Panc1 (cell line): ENCODE measurements at regions not wholly inside any gene's neighbourhood (a gene's known extent, or its start where the extent isn't known, plus 50 kb on each side); places are given as distances from the start of the nearest gene placed in this dataset.

Experiments used
- ATAC-seq: fragments of 200-7000 bp; cut with Tn5 transposase; 2 replicates; pipeline ENCODE4 v1.9.1; 2020; ENCODE audit warnings: mild to moderate bottlenecking, moderate library complexity
- BruUV-seq: library from RNA; stranded (reverse); fragments of 400-500 nt; replicated peaks from 2 replicates; lab custom pipeline; 2021; lab: Mats Ljungman, UMichigan
- CTCF ChIA-PET: fragments of 300-600 bp; sonication (Branson Sonifier 250); formaldehyde crosslinking; loops from one replicate; lab custom pipeline; 2022; ENCODE audit warnings: antibody characterized with exemption; lab: Charles Lee
- POLR2A ChIA-PET: fragments of 300-600 bp; sonication (Branson Sonifier 250); formaldehyde crosslinking; loops from one replicate; lab custom pipeline; 2022; ENCODE audit warnings: antibody characterized with exemption; lab: Charles Lee
- DNase-seq: peaks from one replicate; pipeline ENCODE4 v3.0.0-alpha.2; 2010; ENCODE audit warnings: low read depth, low spot score
- H3K27ac ChIP-seq: 2 replicates; pipeline ENCODE4 v1.5.1; 2011; ENCODE audit warnings: mild to moderate bottlenecking, low read length, inconsistent platforms
- H3K27me3 ChIP-seq: fragments of 200-500 bp; sonication (Bioruptor generic); 2 replicates; pipeline ENCODE4 v1.6.0; 2014; ENCODE audit warnings: low read length, inconsistent platforms; ENCODE audit not compliant: control insufficient read depth, insufficient read depth
- H3K36me3 ChIP-seq: fragments of 200-500 bp; sonication (Bioruptor generic); 2 replicates; pipeline ENCODE4 v1.5.1; 2014; ENCODE audit warnings: inconsistent platforms, mild to moderate bottlenecking, low read length, moderate library complexity; ENCODE audit not compliant: control insufficient read depth, insufficient read depth
- H3K4me1 ChIP-seq: 2 replicates; pipeline ENCODE4 v1.5.1; 2011; ENCODE audit warnings: inconsistent platforms, mild to moderate bottlenecking, low read length, moderate library complexity; ENCODE audit not compliant: control insufficient read depth, insufficient read depth
- H3K4me3 ChIP-seq, 2 experiments: 2 replicates each; pipeline ENCODE4 v1.5.1; 2011 to 2012; ENCODE audit warnings: low read depth in 2 of 2, low read length in 2 of 2, mild to moderate bottlenecking in 2 of 2, inconsistent platforms in 1 of 2, moderate library complexity in 1 of 2
- H3K9me3 ChIP-seq: fragments of 200-500 bp; sonication (Bioruptor generic); 2 replicates; pipeline ENCODE4 v1.5.1; 2014; ENCODE audit warnings: low read depth, mild to moderate bottlenecking, inconsistent platforms, low read length, moderate library complexity; ENCODE audit not compliant: control insufficient read depth, insufficient read depth
- POLR2AphosphoS5 ChIP-seq: IDR thresholded peaks from 2 replicates; pipeline ENCODE4 v1.6.1; 2012; ENCODE audit warnings: mild to moderate bottlenecking, low read depth, low read length, moderate library complexity
- REST ChIP-seq, 2 experiments: IDR thresholded peaks; 2 replicates each; pipeline ENCODE4 v1.6.1; 2011 to 2012; ENCODE audit warnings: low read depth in 2 of 2, control low read depth in 1 of 2, low read length in 1 of 2, mild to moderate bottlenecking in 1 of 2, moderate library complexity in 1 of 2; ENCODE audit not compliant: insufficient read depth in 1 of 2
- TCF7L2 ChIP-seq: IDR thresholded peaks from 2 replicates; pipeline ENCODE4 v1.6.1; 2011; ENCODE audit warnings: mild to moderate bottlenecking, low read depth, low read length, inconsistent platforms
- in situ Hi-C: cut with HindIII; loops from 2 replicates; pipeline ENCODE4 v1.10.0; 2016; ENCODE audit warnings: low sequenced_read_pairs, low pct_unique_long_range_greater_than_20kb
- intact Hi-C: fragments of 100-400 bp; cut with micrococcal nuclease; formaldehyde crosslinking; loops from one replicate; pipeline ENCODE4 v1.10.0; 2022; ENCODE audit not compliant: unreplicated experiment
- TF ChIP-seq, protein P1 (sequence below): fragments of 450-650 bp; IDR thresholded peaks from 2 replicates; pipeline ENCODE4 v1.5.1; 2017; ENCODE audit warnings: mild to moderate bottlenecking

- no peak for ATAC-seq
- BruUV-seq = no TSS peak
- ChIA-PET CTCF (no interaction called here), POLR2A (no interaction called here)
- TF ChIP-seq POLR2AphosphoS5 (no peak), REST (IDR thresholded peaks at IDR 0.05; ENCODE audit: insufficient read depth in 1 of 2, low read depth in 2 of 2, low read length in 1 of 2) (no peak), TCF7L2 (no peak)
- TF ChIP-seq, protein P1, sequence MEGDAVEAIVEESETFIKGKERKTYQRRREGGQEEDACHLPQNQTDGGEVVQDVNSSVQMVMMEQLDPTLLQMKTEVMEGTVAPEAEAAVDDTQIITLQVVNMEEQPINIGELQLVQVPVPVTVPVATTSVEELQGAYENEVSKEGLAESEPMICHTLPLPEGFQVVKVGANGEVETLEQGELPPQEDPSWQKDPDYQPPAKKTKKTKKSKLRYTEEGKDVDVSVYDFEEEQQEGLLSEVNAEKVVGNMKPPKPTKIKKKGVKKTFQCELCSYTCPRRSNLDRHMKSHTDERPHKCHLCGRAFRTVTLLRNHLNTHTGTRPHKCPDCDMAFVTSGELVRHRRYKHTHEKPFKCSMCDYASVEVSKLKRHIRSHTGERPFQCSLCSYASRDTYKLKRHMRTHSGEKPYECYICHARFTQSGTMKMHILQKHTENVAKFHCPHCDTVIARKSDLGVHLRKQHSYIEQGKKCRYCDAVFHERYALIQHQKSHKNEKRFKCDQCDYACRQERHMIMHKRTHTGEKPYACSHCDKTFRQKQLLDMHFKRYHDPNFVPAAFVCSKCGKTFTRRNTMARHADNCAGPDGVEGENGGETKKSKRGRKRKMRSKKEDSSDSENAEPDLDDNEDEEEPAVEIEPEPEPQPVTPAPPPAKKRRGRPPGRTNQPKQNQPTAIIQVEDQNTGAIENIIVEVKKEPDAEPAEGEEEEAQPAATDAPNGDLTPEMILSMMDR = no peak
- intact Hi-C loops (no loop called here), in situ Hi-C loops (no loop called here)
- H3K4me3 ChIP-seq = no peak overlapping the region
- no peak overlapping the region for H3K27ac ChIP-seq
- H3K4me1 ChIP-seq = no peaks in the 10 kb centered on the region
- no peak for DNase-seq
- H3K27me3 ChIP-seq = peaks cover 2% of the 10 kb centered on the region
- no peaks in the 10 kb centered on the region for H3K9me3 ChIP-seq
- H3K36me3 ChIP-seq = no peaks in the 10 kb centered on the region
Observed at GRCh38 chr22:22094514-22094913, 111.9 kb upstream of the TOP3B start.

DNA sequence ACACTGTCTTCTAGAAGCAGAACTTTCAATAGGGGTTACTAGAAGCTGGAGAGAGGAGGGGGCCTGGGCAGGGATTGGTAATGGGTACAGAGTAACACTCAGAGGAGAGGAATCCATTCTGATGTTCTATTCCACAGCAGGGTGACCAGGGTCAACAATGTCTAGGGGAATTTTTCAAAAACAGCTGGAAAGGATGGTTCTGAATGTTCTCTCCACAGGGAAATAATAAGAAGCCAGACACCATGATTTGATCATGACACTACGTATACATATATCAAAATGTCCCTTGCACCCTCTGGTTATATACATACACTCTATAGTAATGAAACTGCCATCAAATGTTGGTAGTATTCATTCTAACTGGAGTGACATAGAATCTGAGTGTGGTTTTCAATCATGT lies 111.2 kb upstream of the TOP3B start:
- TF ChIP-seq, protein P1 = no peak
- no peak for TF ChIP-seq REST (IDR thresholded peaks at IDR 0.05; ENCODE audit: insufficient read depth in 1 of 2, low read depth in 2 of 2, low read length in 1 of 2)
- Histone ChIP-seq H3K9me3 (no peaks in the 10 kb centered on the region), H3K36me3 (no peaks in the 10 kb centered on the region), H3K4me3 (no peak overlapping the region), H3K27ac (no peak overlapping the region), H3K4me1 (no peaks in the 10 kb centered on the region), H3K27me3 (peaks cover 2% of the 10 kb centered on the region)
- intact Hi-C loops = no loop called here
- BruUV-seq = no TSS peak
- ChIA-PET POLR2A (no interaction called here), CTCF (no interaction called here)
- DNase-seq (no peak), ATAC-seq (no peak)
- in situ Hi-C loops = no loop called here
